GM18858 (cell line): ENCODE measurements at regions not wholly inside any gene's neighbourhood (a gene's known extent, or its start where the extent isn't known, plus 50 kb on each side); places are given as distances from the start of the nearest gene placed in this dataset.
"Not testable (repeated sequence)": the region's sequence is repeated elsewhere in the genome, so short reads cannot be mapped to it uniquely, and the experiment has no call there.

ENCODE experiments used
- ATAC-seq: cut with Tn5 transposase; IDR thresholded peaks from one replicate; pipeline ENCODE4 v1.9.1; 2021; ENCODE audit not compliant: unreplicated experiment

DNA sequence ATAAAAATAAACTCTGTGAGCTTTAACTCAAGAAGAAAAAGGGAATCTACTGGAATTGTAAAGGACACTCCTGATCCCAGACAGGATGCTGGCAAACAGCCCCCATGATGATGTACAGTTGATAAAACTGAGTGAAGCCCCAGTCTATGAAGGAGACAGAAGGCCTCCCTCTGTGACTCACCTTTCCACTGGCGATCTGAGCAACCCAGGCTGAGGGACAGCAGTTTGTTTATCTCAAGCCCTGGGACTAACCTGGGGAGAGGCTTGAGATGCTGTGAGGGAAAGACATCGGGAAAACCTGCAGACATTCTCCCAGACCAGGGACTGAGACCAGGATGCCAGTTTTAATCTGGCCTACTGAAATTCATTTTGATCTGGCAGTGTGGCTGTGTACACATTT, 104.5 kb upstream of the CDH2 start:
- ATAC-seq: no peak

DNA sequence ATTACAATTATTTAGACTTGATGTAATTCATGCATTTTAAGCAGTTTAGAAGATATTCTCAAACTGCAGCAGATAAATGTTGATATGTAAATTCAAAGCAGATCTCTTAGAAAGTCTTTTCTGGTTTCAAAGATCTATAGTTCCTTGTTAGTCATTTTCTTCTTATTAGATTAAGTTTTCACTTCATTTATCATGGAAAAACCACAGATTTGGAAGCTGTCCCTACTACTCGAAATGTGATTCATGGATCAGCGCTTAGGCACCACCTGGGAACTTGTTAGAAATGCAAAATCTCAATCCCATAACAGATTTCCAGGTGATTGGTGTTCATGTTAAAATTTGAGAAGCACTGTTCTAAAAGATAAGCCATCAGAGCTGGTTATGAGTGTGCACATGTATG, 92.8 kb upstream of the CDH2 start:
- no peak for ATAC-seq

DNA sequence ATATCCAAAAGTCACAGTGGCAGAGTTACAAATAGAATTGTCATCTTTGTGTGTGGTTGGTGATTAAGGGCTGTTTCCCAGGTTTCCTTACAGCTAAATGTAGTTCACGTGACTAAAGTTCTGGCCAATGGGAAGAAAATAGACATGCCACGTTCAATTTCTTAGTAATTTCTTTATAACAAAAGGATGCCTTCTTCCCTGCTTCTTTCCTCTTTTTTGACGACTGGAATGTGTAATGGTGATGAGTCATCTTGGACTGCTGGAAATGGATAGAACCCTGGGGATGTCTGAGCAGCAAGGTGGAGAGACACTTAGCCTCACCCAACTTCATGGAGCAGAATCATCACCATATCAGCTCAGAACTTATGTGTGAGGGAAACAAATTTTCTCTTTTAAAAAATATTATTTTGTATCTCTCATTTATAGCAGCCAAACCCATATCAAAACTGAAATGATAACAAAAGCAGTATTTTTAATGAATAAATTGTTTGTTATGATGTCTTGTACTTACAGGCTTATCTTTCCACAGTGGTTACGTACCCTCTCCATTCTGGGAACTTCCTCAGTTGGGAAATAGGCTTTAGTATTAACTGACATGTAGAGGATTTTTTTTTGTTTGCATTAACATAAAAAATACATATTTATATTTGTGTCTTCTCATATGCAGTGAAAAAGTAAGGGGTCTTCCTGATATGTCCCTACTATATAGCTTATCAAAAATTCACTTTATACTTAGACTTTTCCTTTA, 91.1 kb upstream of the CDH2 start:
- no peak for ATAC-seq

DNA sequence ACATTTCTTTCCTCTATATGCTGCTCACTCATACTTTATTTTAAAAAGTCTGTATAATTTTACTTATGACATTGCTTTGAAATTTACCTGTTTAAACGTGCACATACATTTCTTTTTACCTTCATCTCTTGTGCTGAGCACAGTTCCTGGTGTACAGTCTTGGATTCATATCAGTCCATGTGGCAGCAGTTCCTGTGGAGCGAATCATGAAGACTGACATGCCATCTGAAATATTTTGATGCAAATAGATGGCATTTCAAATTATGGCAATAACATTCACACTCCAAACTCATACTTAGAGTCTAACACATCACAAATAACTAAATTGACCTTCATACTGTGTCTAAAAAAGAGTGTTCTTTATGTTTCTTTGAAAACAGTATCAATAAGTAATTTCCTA, 90.3 kb upstream of the CDH2 start:
- ATAC-seq: no peak

DNA sequence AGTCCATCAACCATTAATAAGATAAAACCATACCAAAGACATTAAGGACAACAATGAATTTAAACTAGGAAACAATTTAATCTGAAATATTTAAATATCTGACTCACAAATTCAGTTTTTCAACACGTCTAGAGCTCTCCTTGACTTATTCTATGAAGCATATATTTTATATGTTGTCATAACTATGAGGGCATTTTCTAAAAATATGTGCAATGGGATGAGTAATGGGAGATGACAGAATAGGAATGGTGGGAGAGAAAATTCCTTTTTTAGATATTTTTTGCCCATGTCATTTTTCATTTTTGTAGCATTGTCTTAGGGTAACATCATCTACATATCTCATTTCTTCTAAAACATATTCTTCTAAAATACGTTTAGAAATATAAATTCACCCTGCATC, 79.2 kb upstream of the CDH2 start:
- no peak for ATAC-seq

DNA sequence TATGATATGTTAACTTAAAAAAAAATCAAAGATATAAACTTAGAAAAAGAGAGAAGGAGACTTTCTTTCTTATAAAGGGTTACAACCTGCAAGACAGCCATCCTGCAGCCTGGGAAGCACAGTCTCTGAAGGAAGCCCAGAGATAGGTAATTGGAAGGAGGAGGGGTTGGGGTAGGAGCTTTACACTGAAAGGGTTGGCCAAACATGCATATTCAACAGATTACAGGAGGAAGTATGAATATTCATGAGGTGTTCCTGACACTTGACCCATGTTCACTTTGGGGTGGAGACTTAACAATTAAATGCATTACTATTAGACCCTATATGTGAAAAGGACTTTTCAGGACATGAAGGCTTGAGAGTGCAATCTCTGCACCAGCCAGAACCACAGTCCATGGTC, 71.7 kb upstream of the CDH2 start:
- ATAC-seq: no peak

DNA sequence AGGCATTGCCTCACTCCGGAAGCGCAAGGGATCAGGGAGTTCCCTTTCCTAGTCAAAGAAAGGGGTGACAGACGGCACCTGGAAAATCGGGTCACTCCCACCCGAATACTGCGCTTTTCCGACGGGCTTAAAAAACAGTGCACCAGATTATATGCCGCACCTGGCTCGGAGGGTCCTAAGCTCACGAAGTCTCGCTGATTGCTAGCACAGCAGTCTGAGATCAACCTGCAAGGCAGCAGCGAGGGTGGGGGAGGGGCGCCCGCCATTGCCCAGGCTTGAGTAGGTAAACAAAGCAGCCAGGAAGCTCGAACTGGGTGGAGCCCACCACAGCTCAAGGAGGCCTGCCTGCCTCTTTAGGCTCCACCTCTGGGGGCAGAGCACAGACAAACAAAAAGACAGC, 63.7 kb upstream of the CDH2 start:
- ATAC-seq: not testable (repeated sequence)

DNA sequence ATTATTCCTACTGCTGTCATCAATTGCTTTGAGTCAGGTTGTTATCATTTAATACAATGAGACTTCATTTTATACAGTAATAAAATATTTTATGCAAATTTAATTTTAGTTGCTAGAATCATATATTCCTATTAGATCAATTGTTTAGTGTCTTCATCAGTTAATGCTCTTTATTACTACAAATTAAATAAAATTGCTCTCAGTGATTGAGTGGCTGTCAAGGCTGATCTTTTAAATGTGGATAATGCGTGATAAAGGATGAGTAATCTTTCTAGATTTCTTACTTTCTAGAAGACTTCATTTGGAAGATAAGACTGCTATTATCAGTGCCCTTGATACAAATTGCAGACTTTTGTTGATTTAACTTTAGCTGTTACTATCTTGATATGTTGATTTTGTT, 59.6 kb upstream of the CDH2 start:
- no peak for ATAC-seq
